Smooth muscle cell of the brain vasculature (primary cell): ENCODE measurements at regions not wholly inside any gene's neighbourhood (a gene's known extent, or its start where the extent isn't known, plus 50 kb on each side); places are given as distances from the start of the nearest gene placed in this dataset.

Source experiments
- DNase-seq: peaks from one replicate; pipeline ENCODE4 v3.0.0-alpha.2; 2012; ENCODE audit warnings: low read depth, low spot score

DNA sequence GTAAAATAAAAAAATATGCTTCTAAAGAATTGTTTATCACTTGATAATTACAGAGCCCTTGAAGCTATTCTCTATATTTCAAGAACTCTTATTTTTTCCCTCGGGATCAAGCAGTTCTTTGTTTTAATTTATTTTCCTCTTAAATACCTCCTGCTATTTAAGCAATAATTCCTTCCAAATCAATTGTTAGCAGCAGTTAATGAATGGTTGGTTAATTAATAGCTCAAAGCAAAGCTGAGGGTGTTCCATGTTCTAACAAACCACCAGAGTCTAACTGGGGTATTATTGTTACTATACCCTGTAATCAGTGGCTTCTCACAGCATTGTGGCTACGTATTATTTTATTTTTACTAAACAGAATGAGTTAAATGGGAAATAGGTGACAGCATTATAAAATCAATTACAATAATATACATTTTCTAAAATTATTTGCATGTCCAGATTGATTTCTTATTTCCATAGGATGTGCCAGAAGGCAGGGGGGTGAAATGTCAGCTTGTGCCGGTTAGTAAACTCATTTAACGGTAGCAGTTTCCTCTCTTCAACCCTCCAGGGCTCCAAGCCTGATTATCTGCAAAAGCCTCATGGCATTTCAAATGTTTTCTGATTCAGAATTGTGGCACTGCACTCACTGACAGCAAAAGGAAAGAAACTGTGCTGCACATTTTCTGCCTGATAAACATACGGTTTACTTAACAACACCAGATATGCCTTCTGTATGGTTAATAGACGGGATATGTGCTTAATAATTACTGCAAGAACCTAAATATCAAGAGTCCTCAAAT is 286.9 kb upstream of the EMCN start:
- DNase-seq, result no peak

- DNase-seq, result no peak
Measured at GRCh38 chr4:100803751-100804150, 285.9 kb upstream of the EMCN start.

GRCh38 chr4:100799761-100800539 is 282.1 kb upstream of the EMCN start:
- DNase-seq, result no peak

GRCh38 chr4:100797791-100798190 is 280.0 kb upstream of the EMCN start:
- DNase-seq, result no peak

DNA sequence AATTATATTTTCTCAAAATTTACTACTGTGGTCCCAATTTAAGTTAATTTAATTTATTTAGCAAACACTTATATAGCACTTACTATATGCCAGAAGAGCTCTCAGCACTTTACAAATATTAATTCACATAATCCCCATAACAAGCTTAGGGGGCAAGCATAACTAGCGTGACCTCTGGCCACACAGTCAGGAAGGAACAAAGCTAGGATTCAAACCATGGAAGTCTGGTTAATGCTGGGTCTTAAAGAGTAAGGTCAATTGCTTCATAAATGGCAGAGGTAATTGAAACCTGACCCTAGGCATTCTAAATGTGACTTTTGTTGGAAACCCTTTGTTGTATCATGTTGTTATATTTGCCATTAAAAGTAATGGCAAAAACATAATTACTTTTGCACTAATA is 279.5 kb upstream of the EMCN start:
- no peak for DNase-seq

GRCh38 chr4:100796332-100796731 is 278.5 kb upstream of the EMCN start:
- DNase-seq, result no peak

- DNase-seq, result no peak
Measured at GRCh38 chr4:100795581-100795980, 277.8 kb upstream of the EMCN start.

DNA sequence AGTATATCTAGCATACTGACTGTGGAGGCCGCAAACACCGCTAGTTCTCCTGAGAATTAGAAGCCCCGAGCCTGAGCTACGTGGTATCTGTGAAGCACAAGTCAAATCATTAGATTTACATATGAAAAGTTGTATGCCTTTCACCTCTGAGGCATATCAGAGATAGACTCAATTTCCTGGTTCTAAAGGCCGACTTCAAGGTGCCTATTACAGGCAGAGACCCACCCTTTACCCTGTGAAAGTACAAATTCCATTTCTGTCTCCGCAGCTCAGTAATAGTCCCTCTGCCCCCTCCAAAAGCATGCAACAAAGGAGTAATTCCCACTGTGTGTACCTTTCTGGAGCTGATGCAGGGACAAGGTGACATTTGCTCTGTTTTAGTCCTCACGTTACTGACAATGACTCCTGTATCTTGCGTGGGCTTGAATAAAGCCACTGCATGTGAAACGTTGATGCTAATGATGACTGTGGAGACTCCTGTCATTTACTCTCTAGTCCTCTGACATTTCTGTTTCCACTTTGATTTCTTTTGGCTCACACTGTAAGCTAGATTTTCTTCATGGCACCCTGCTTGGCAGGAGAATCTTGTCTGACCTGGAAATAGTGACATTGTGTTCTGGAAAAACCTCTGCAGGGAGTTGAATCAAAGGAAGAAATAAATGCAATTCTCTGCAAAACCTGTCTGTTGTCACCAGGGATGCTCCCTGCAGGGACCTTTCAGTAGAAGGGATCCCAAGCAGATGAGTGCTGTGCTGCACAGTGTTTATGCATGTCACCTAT is 273.2 kb upstream of the EMCN start:
- no peak for DNase-seq

DNA sequence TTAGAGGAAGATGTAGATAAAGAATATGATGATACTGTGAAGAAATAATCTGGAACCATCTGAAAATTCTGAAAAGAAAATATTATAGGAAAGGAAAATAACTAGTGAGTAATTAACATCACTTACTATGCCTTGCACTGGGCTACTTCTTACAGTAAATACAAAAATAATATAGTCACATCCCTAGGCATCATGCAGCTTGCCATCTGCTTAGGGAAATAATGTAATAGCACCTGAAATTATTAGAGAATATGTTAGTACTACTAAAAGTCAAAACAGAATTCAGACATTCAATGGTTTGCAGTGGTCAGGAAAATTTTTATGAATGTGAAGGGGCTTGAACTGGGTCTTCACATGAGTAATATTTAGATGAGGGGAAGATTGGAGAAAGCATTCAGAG is 272.2 kb upstream of the EMCN start:
- DNase-seq, result no peak

DNA sequence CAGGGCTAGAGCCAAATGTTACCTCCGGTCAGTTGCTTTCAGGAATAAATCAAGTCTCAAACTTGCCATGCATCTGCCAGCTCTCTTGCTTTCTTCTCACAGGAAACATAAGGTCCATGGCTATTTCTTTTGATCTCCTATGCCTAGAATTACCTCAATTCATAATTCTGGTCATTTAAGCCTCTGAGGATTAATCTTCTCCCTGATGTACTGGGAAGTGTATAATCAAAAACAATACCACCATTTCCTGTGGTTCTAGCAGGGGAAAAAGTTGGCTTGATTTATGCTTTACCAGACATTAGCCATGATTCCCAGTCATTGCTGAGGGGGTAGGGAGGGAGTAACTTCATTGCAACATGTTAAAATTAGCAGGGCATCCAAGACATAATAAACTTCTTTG is 268.7 kb upstream of the EMCN start:
- no peak for DNase-seq

DNA sequence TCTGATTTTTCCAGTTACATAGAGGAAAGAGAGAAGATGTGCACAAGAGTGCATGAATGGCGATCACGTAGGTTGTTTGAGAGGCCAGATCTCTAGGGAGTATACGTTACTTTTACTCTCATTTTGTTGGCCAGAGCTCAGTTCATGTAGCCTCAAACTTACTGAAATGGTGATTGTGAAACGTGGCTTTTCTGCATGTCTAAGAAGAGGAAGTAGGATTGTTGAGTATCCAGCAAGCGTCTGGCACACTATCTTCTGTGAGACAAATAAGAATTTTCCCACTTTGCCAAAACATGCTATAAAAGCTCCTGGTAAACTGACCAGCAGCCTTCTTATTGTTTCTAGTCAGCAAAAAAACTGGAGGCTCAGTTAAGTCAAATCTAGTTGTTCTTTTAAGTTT is 264.5 kb upstream of the EMCN start:
- no peak for DNase-seq

- no peak for DNase-seq
Measured at GRCh38 chr4:100781435-100781834, 263.6 kb upstream of the EMCN start.

GRCh38 chr4:100780126-100780525 is 262.3 kb upstream of the EMCN start:
- no peak for DNase-seq

- DNase-seq, result no peak
Measured at GRCh38 chr4:100778431-100778830, 260.6 kb upstream of the EMCN start.

GRCh38 chr4:100762738-100763137 is 244.9 kb upstream of the EMCN start:
- no peak for DNase-seq

GRCh38 chr4:100754751-100755150 is 236.9 kb upstream of the EMCN start:
- no peak for DNase-seq

DNA sequence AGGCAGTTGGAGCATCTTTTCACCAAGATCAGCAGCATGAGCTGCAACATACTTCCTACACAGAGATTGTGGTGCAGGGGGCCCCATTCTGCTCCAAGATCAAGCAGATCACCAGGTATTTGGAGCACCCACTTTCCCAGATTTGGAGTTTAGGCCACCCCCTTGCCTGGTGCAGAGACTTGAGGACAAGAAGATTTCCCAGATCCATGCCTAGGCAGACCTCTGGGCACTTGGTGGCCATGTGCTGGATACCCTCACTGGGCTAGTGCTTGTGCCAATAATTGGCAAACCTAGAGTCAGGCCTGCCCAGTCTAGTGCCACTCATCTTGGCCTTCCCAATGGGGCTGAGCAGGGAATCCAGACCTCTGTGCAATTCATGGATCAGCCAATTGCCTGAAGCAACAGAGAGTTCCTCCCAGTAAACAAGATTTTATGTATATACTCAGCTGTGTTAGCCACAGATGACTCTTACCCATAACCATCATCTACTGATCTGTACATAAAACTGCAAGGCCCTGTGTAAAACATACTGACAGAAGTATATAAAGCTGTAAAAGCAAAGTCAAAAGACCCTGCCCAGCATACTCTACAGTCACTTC is 228.4 kb upstream of the EMCN start:
- DNase-seq, result no peak

DNA sequence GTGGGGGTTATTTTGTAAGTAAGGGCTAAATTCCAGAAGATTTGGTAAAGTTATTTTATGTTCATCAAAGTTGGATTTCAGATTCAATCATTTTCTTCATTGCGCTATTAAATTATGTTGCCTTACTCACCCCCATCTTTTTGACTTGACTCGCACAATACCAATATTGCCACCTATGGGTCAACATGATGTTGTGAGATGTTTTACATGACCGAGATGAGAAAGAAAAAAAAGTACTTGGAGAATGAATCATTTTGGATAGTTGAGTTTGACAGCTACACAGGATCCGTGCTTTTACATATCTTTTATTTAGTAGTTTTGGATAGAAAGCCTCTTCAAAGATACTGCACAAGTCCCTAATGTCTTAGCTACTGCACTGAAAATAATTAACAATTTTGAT is 224.2 kb upstream of the EMCN start:
- peak; percentile 7 for DNase-seq

- DNase-seq, result no peak
Measured at GRCh38 chr4:100739426-100739825, 221.6 kb upstream of the EMCN start.

DNA sequence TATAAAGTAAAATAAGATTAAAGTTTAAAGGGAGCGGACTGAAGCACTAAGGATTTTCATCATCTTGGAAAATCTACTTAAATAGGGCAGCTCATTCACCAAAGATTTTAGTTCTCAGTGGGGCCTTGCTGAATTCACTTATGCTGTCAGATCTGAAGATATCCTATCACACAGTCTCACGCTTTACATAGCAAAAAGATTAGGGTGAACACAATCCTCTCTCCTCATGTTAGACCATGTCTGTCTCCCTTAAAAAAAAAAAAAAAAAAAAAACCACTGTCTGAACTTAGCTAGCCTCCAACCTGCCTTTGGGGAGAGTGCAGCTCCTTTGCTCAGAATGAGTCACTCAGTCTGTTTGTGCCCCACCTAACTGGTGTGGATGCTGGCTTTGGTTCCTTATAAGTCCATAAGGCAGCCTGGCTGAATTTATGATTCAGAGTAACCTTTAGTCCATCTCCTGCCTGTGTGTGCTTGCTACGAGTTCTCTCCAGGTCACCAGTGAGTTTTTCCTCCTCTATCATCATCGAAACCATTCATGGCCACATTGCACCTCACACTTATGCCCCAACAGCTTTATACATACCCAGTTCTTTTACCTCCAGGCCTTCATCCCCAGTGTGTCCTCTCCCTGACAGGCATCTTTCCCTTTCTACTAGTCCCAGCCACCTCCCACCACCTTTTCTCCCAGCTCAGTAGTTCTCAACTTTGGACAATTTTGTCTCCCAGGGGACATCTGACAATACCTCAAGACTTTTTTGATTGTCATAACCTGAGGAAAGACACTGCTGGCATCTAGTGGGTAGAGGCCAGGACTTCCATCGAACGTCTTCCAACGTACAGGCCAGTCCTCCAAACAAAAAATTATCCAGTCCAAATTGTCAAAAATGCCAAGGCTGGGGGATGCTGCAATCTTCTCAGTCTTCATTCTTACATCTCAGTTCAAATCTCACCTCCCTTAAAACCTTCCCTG is 220.7 kb upstream of the EMCN start:
- DNase-seq, result peak; percentile 20
